VCaP (cell line): ENCODE measurements at regions not wholly inside any gene's neighbourhood (a gene's known extent, or its start where the extent isn't known, plus 50 kb on each side); places are given as distances from the start of the nearest gene placed in this dataset.

Experiments
- H3K27ac ChIP-seq: fragments of 450-650 bp; 2 replicates; pipeline ENCODE4 v1.5.1; 2017
- CTCF ChIP-seq: fragments of 450-650 bp; conservative IDR thresholded peaks from 2 replicates; pipeline ENCODE4 v1.5.1; 2017; ENCODE audit warnings: mild to moderate bottlenecking, moderate library complexity

DNA sequence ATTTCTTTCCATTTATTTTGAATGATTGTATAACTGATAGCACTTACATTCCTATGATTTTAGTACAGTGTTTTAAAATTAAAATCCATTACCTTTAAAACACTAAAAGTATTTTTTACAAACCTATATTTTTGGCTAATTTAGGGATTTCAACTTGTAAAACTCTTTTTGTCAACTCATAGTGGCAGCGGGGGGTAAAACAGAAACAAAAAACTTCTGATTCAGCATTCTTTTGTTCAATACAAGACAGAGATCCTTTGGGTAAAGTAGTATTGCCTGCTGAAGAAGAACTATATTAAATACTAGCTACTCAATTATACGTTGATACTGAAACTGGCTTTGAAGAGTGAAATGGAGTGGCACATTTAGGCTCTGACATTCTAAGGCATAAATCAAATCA, 437.4 kb upstream of the CDH19 start:
- TF ChIP-seq CTCF, result no peak
- no peak overlapping the region for H3K27ac ChIP-seq

GRCh38 chr18:67035026-67035425, 431.1 kb upstream of the CDH19 start:
- TF ChIP-seq CTCF, result no peak
- H3K27ac ChIP-seq, result no peak overlapping the region

- TF ChIP-seq CTCF, result no peak
- H3K27ac ChIP-seq, result no peak overlapping the region
These were observed 419.2 kb upstream of the CDH19 start for GRCh38 chr18:67023059-67023458.

GRCh38 chr18:67010919-67011318, 407.0 kb upstream of the CDH19 start:
- H3K27ac ChIP-seq, result no peak overlapping the region
- no peak for TF ChIP-seq CTCF

DNA sequence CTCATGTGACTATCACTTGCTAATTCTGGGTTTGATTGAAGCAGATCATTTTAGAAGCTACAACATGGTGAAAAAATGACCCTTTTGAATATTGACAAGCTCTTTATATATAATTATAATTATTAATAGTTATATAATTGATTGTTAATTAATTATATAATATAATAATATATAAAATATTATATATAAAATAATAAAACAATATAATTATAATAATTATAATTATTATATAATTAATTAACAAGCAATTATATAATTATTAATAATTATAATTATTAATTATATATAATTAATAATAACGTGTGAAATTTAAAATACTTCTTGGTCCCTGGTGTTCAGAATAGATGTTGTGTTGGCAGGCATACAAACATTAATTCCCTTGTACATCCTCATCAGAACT, 404.1 kb upstream of the CDH19 start:
- no peak overlapping the region for H3K27ac ChIP-seq
- no peak for TF ChIP-seq CTCF

DNA sequence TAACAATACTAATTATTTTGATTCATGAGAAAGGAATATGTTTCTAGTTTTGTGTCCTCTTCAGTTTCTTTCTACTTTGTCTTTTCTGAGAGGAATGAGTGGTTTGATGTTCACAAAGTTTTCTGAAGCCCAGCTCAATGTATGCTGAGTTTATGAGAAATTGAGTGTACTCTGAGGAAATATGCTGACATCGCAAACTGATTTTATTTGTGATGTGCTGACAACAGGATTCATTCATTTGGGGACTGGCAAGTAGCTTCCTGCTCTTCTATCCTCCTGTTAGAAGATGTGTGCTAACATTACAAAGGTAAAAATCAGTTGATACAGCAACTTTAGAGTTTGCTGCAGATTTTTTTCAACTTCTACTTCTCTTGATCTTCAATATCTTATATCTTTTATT, 403.2 kb upstream of the CDH19 start:
- H3K27ac ChIP-seq, result no peak overlapping the region
- TF ChIP-seq CTCF, result no peak

- no peak overlapping the region for H3K27ac ChIP-seq
- no peak for TF ChIP-seq CTCF
These were observed 397.2 kb upstream of the CDH19 start for GRCh38 chr18:67001052-67001451.

- TF ChIP-seq CTCF, result no peak
- no peak overlapping the region for H3K27ac ChIP-seq
These were observed 395.1 kb upstream of the CDH19 start for GRCh38 chr18:66999003-66999402.
